OCI-M2 (cell line): ENCODE measurements at regions not wholly inside any gene's neighbourhood (a gene's known extent, or its start where the extent isn't known, plus 50 kb on each side); places are given as distances from the start of the nearest gene placed in this dataset.

Experiments used
- DNase-seq: peaks from one replicate; lab custom pipeline; 2025; ENCODE audit not compliant: unreplicated experiment; lab: John Stamatoyannopoulos, UW

DNA sequence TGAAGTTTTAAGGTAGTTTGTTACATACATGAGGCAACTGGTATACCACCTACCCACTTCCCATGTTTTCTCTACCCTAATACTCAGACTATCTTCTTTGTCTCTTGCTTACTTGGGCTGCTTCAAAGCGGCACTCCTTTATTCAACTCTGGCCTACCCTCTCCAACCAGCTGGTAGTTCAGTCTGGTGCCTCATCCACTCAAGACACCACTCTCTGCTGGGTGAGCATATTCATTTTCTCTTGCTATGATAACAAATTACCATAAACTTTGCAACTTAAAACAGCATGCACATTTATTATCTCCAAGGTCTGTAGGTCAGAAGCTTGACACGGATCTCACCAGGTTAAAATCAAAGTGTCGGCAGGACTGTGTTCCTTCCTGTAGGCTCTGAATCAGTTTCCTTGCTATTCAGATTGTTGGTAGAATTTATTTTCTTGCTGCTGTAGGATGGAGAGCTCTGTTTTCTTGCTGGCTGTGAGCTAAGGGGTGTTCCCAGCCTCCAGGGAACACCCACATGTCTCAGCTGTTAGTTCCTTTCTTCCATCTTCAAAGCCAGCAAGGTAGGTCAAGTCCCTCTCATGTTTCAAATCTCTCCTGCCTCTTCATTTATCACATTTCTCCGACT lies 666.0 kb downstream of the DIAPH3 start:
- no peak for DNase-seq

DNA sequence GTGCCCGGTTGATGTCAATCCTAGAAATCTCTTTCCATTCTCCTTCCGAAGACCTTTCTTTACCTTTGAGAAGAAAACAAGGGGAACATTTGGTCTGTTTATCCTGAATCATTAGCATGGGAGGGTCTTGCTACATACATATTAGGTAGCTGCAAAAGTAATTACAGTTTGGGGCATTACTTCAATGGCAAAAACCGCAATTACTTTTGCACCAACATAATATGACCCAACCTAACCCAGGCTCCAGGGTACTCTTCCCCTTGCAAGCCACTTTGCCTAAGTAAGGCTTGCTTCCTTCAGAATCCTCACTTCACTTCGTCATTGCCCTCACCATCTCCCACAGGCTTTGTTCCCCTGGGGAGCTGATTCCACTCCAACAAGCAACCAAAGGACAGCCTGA lies 662.7 kb downstream of the DIAPH3 start:
- DNase-seq: no peak

DNA sequence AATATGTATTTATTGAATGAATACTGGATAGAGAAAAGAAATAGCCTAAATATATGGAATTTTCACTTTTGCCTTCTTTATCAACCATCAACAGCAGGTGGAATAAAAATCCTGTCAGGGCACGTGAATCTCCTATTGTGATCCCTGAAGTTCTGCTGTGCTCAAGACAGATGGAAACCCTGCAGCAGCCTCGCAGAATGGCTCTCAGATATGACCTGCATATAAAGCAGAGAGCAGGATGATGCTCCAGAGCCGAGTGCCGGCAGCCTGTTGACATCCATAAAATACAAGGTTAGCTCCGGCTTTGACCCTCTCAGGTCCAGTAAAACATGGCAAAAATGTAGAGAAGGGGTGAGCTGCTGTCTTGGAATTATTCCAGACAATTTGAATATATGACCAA lies 659.3 kb downstream of the DIAPH3 start:
- DNase-seq: no peak

DNA sequence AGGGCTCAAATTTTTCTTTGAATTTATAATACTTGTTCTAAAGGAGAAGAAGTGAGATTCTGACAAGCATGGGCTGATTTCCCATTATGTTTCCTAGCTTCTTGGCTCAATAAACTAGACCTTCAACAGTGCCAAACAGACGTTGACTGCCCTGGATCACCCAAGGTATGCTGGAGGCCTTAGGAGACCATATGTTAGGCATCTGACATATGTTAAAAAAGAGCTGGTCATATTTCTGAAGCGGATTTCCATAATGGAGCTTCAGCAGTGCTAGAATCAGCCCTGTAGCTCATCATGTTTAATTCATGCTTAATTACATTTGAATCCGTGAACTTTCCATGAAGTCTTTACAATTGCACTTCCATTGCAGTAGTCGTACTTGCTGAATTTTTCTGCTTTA lies 653.3 kb downstream of the DIAPH3 start:
- DNase-seq: no peak

DNA sequence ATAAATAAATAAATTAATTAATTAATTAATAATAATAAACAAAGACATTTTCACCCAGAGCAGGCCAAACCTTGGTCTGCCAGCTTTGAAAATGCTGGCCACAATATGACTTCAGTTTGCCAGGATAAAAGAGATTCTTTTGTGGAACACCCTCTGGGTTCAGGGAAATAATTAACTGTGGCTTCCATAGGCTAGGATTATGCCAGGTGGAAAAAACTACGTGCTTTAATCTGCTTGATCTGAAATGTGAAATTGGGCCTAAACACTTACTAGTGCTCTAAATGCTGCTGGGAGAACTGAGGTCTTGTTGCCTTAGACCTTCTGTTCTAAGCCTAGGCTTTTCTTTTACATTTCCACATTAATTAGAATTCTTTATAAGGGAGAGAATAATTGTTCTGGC lies 650.0 kb downstream of the DIAPH3 start:
- DNase-seq: no peak

DNA sequence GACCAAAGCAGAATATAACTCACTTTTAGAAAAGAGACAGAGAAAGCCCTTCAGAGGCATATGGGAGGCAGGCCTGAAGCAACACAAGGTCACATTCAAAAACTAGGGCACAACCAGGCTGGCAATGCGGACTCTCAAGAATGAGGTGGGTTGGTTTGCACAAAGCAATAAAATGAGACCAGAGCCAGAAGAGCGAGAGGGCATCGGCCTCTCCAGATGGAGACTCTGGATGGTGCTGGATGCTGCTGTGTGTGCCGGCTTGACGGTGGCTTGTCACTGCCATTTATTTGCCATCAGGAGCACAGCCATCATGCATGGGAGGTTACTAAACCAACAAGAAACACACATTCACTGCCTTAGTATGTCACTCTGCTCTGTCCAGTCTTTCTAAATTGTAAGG lies 649.4 kb downstream of the DIAPH3 start:
- DNase-seq: no peak

DNA sequence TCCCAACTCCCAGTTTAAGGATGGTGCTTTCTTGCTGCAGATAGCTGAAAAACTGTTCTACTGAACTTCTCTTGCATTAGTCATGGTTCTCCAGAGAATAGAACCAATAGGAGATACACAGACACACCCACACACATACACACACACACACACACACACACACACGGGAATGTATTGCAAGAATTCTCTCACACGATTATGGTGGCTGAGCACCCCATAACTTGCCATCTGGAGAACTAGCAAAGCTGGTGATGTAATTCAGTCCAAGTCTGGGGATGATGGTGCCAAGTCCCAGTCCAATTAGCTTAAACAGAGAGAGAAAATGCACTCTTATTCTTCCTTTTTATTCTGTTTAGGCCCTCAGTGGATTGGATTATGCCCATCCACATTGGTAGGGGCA lies 643.9 kb downstream of the DIAPH3 start:
- DNase-seq: no peak

DNA sequence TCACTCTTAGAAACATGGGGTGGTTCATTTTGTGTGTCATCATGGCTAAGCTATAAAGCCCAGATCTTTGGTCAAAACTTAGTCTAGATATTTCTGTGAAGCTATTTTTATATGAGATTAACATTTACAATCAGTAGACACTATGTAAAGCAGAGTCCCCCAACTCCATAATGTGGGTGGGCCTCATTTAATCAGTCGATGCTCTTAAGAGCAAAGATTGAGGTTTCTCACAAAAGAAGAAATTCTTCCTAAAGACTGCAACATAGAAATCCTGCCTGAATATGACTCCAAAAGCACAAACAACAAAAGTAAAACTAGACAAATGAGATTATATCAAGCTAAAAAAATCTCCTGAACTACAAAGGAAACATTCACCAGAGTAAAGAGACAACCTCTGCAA lies 642.2 kb downstream of the DIAPH3 start:
- no peak for DNase-seq

DNA sequence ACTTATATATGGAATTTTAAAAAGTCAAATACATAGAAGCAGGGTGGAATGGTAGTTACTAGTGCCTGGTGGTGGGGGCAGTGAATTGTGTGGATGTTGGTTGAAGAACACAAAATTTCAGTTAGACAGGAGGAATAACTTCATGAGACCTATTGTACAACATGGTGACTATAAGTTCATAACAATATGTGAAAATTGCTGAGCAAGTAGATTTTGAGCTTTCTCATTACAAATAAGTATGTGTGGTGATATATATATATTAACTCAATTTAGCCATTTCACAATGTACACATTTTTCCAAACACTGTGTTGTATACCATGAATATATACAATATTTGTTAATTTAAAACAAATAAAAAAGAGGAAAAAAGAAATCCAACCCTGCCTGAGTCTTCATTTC lies 641.1 kb downstream of the DIAPH3 start:
- no peak for DNase-seq

DNA sequence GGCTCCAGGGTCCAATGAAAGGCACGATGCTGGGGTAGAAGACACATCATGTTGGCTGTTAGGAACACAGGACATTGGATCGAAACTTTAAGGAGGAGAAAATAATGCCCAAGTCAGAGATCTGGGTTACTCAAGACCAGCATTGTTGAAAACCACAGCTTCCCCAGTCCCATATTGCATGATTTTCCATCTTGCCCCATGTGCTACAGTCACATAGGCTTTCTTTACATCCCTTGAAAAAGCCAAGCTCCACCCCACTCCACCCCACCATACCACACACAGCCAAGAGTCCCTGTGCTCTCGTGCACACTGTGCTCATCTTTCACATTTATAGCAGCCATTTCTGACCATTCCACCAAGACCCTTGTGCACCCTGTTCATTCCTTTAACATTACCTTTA lies 636.2 kb downstream of the DIAPH3 start:
- DNase-seq: no peak

DNA sequence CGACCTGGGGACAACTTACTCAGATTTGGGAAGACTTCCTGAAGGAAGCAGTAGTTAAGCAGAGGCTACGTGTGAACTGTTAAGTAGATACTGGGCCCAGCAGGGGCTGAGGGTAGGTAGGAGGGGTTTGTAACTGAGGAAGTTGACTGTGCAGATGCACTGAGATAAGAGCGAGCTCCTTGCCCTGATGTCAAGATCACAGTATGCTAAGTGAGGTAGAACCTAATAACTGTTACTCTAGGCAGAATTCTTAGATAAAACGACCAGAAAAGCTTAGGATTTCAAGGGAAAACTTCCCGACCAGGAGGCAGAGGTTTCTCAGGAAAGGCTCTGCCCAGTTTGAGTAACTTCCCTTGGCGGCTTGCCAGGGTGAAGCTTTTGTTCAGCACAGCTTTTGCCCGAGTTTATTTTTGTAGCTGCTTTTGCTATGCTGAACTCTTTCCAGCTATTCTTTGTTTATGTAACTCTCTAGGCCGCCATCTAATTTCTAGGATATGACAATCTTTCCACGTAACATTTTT lies 632.1 kb downstream of the DIAPH3 start:
- DNase-seq: no peak

DNA sequence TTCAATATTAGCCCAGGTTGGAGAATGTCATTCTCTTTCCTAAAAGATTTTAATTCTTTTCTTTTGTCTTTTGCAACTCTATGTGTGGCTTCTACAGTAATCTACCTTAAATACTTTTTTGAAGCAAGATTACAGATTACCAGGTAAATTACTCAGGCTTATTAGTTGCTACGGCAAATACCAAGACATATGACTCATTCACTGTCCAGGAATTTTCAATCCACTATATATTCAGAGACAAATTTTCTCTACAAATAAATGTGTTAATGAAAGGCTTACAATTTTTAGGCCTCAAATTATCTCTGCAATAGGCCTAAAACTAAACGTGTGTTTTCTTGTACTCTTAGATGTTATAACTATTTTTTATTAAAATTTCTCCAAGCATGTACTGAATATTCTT lies 631.3 kb downstream of the DIAPH3 start:
- no peak for DNase-seq

DNA sequence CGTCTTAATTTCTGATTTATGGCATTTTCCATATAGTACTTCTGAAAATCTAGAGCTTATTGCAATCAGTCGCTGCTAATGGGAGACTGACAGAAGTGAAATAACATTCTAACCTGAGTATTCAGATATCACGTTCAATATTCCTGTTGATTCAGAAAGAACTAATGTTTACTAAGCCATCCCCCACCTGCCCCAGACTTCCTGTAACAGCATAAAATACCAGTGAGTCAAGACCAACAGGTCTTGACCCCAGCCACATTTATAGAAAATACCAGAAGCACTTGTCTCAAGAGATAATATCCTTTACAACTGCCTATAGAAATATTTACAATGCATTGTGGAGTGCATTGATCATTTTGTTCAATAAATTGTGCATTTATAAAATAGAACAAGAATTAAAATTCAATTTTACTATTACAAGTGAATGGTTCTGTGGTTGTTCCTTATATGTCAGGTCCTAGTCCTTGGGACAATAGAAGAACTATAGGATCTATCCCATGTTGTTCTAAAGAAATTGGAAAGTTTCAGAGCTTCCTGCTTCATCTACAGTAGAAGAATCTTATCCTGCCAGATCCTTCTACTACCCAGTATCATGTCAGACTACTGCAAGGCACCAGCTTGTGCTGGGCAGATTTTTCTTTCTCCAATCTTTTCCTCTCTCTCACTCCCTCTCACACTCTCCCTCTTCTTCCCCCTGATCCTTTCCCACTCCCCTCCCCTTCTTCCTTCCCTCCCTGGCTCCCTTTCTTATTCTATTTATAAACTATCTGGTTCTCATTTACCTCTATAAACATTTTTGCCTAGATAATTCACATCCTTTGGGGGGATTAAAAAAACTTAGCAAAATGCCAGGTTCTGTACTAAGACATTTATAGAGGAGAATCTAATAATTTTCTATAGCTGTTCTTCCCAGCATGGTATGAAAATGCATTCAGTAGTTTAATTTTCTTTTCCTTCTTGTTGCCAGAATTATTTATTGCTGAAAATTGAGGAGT lies 629.9 kb downstream of the DIAPH3 start:
- DNase-seq: no peak

DNA sequence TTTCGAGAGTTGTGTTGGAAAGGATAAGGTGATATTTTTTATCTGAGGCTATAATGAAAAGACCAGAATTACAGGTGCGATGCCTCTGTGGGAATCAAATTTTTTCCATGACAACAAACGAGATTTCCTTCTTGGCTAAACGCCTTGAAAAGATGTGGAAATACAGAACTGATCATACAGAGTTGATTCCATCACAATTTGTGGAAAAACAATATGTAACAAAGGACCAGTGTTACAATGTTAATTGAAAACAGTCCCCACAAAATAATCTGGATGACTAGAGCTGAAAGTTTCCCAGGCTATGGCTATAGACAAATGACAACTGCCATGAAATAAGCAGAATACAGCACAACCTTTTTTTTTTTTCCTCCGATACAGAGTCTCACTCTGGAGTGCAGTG lies 628.9 kb downstream of the DIAPH3 start:
- DNase-seq: no peak

DNA sequence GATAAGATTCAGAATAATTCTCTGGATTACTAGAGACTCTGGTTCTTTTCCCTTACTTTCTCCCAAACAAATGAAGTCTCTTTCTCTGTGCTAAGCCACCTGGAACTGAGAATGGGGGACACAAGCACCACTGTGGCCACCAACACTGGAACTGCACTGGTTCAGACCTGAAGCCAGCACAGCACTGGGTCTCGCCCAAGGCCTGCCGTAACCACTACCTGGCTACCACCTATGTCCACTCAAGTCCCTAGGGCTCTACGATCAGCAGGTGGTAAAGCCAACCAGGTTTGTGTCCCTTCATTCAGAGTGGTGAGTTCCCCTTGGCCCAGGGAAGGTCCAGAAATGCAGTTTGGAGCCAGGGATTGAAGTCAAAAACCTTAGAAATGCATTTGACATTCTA lies 626.2 kb downstream of the DIAPH3 start:
- no peak for DNase-seq

DNA sequence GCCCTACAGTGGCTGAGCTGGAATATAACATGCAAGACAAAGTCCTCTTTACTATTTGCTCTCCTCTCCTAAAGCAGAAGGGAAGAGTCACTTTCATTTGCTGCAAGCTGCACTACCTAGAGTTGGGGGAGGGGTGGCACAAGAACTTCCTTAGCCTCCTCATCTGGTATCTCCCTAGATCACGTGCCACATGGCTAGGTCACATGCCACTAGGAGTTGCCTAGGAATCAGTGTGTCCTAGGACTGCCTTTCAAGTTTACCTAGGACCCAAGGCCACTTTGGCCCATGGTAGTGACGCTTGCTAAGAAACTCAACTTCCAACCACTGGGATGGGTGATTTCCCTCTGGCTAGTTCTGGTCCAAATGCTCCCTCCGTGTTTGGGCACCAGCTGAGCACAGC lies 625.2 kb downstream of the DIAPH3 start:
- DNase-seq: no peak

DNA sequence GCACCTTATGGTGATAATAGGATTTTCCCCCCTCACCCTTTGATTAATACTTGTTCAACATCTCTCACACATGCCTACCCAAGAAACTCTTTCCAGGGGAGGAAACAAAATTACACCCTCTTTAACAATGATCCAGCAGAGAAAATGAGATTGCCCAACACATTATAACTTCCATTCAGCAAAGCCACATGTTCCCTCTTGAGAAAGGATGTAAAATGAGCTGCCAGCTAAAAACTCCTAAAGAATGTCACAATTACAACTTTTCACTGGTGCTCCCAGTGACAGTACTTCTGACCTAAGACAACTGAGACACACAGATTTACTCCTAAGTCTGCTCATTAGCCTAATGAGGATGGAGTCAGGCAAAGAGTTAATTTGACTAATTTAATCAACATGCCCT lies 621.4 kb downstream of the DIAPH3 start:
- DNase-seq: no peak

DNA sequence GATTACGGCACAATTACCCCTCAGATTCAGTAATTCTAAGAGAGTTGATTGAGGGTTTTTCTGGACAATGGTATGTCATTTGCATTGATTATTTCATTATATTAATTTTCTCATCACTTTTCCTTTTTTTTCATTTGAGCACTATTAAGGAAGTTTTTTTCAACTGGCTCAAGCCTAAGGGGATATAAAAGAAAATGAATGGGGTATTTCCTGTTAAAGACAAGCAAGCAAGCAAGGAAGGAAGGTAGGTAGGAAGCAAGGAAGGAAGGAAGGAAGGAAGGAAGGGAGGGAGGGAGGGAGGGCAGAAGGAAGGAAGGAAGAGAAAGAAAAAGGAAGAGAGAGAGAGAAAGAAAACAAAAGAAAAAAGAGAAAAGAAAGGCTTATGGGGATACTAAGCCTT lies 620.3 kb downstream of the DIAPH3 start:
- DNase-seq: no peak

DNA sequence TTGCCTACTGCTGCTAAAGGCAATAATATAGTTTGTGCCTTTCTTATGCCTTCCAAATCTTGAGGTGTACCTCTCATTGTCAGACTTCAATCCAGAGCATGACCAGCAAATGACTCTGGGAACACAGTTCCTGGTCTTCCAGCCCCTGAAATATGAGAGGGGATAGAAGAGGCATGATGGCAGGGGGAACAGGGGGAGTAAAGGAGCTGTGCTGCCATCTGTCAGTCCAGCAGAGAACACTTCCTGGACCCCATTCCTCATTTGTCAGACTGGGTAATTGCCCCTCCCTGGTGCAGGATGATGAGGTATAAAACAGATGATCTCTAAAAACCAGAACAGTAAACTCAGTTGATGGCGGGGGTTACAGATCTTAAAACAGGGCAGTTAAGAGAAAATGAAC lies 618.7 kb downstream of the DIAPH3 start:
- DNase-seq: no peak

DNA sequence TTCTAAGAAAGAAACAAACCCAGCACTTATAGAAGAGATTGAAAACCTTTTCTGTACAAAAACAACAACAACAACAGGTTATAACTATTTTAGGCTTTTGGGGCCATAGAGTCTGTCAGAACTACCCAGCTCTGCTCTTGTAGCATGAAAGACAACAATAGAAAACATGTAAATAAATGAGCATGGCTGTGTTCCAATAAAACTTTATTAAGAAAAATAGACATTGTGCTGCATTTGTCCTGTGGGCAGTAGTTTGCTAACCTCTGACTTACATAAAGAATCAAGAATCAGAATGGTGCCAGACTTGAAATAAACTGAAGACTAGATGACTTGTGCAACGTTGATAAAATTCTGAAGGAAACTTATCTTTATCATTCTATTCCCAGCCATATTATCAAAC lies 617.5 kb downstream of the DIAPH3 start:
- DNase-seq: no peak

DNA sequence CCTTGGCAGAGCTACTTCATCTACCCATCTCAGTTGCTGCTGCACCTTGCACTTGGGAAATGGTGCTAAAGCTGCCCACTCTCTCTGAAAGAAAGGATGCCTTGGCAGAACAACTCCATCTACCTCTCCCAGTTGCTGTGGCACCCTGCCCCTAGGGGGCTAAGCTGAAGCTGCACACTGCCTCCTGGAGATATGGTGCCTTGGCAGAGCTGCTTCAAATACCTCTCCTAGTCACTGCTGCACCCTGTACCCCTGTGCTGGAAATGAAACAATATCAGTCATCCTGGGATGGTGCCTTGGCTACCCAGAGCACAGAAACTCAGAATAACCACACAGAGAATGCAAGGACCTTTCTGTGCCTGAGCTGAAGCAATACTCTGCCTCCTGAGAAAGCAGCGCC lies 615.8 kb downstream of the DIAPH3 start:
- DNase-seq: no peak

DNA sequence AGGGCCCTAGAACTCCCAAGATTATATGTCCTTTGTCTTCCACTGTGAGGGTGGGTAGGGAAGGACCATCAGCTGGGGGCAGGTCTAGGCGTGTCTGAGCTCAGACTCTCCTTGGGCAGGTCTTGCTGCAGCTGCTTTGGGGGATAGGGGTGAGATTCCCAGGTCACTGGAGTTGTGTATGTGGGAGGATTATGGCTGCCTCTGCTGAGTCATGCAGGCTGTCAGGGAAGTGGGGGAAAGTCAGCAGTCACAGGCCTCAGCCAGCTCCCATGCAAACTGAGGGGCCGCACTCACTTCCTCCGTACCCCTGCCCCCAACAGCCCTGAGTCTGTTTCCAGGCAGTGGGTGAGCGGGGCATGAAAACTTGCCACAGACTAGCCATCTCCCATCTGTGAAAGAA lies 600.8 kb downstream of the DIAPH3 start:
- DNase-seq: no peak
